H1 (cell line): ENCODE measurements at regions not wholly inside any gene's neighbourhood (a gene's known extent, or its start where the extent isn't known, plus 50 kb on each side); places are given as distances from the start of the nearest gene placed in this dataset.
"Not testable (repeated sequence)": the region's sequence is repeated elsewhere in the genome, so short reads cannot be mapped to it uniquely, and the experiment has no call there.

Experiments
- CTCF ChIA-PET: fragments of 300-600 bp; sonication (Branson Sonifier 250); formaldehyde crosslinking; loops from one replicate; lab custom pipeline; 2021; ENCODE audit not compliant: partially characterized antibody; lab: Charles Lee
- POLR2A ChIA-PET: fragments of 300-600 bp; sonication (Branson Sonifier 250); formaldehyde crosslinking; loops from one replicate; lab custom pipeline; 2021; ENCODE audit warnings: inconsistent platforms; ENCODE audit not compliant: partially characterized antibody; lab: Charles Lee
- DNase-seq, 2 experiments: peaks; one replicate each; pipeline versions ENCODE4 v3.0.0 to v3.0.0-alpha.2; 2010 to 2022; ENCODE audit warnings: low spot score in 2 of 2, low read depth in 1 of 2, mixed read lengths in 1 of 2
- FAIRE-seq: peaks from 2 replicates; lab custom pipeline; 2011; peaks lifted over from hg19 to GRCh38; lab: Jason Lieb, UNC
- H2AFZ ChIP-seq: 2 replicates; pipeline ENCODE4 v1.8.1; 2012; ENCODE audit warnings: low read length, inconsistent platforms
- H2AK5ac ChIP-seq: 2 replicates; pipeline ENCODE4 v1.6.1; 2013; ENCODE audit warnings: low read depth, low read length
- H2BK120ac ChIP-seq: replicated peaks from 2 replicates; pipeline ENCODE3; 2013; ENCODE audit warnings: low read depth, low read length, inconsistent platforms
- H2BK12ac ChIP-seq: 2 replicates; pipeline ENCODE4 v1.6.1; 2013; ENCODE audit warnings: low read depth, low read length
- H2BK15ac ChIP-seq: 2 replicates; pipeline ENCODE4 v1.6.1; 2013; ENCODE audit warnings: low read length
- H2BK20ac ChIP-seq: 2 replicates; pipeline ENCODE4 v1.6.1; 2013; ENCODE audit warnings: low read length
- H2BK5ac ChIP-seq: 2 replicates; pipeline ENCODE4 v1.6.1; 2013; ENCODE audit warnings: low read depth, low read length
- H3K14ac ChIP-seq: 2 replicates; pipeline ENCODE4 v1.6.1; 2013; ENCODE audit warnings: inconsistent platforms; ENCODE audit not compliant: insufficient read length
- H3K18ac ChIP-seq: 2 replicates; pipeline ENCODE4 v1.6.1; 2013; ENCODE audit warnings: low read length; ENCODE audit errors: extremely low read depth
- H3K23ac ChIP-seq: 2 replicates; pipeline ENCODE4 v1.6.1; 2013; ENCODE audit warnings: inconsistent platforms; ENCODE audit not compliant: insufficient read length
- H3K23me2 ChIP-seq: 2 replicates; pipeline ENCODE4 v1.6.1; 2013; ENCODE audit warnings: low read depth, low read length
- H3K27ac ChIP-seq: 2 replicates; pipeline ENCODE4 v1.6.1; 2011; ENCODE audit warnings: low read depth, low read length, inconsistent platforms
- H3K27me3 ChIP-seq, 4 experiments: replicated peaks in 1 of 4; 1 replicate in 1 of 4; 2 replicates in 3 of 4; pipeline versions ENCODE4 v1.6.1 to v1.8.1; 2011 to 2013; ENCODE audit warnings: low read length in 3 of 4, mild to moderate bottlenecking in 3 of 4, inconsistent platforms in 2 of 4, mixed read lengths in 2 of 4, moderate library complexity in 1 of 4; ENCODE audit not compliant: control insufficient read depth in 3 of 4, insufficient read depth in 3 of 4; ENCODE audit errors: extremely low read depth in 1 of 4
- H3K36me3 ChIP-seq, 4 experiments: 2 replicates each; pipeline versions ENCODE4 v1.6.1 to v1.8.1; 2011 to 2013; ENCODE audit warnings: mild to moderate bottlenecking in 4 of 4, low read length in 3 of 4, moderate library complexity in 2 of 4, control low read depth in 1 of 4, inconsistent platforms in 1 of 4; ENCODE audit not compliant: insufficient read depth in 4 of 4, control insufficient read depth in 2 of 4
- H3K4ac ChIP-seq: replicated peaks from 2 replicates; pipeline ENCODE3; 2013; ENCODE audit warnings: low read length, low read depth, mixed read lengths, inconsistent platforms; ENCODE audit not compliant: insufficient read length
- H3K4me1 ChIP-seq, 4 experiments: replicated peaks in 1 of 4; 1 replicate in 1 of 4; 2 replicates in 3 of 4; pipeline versions ENCODE4 v1.6.1 to v1.8.1; 2011 to 2013; ENCODE audit warnings: low read length in 3 of 4, inconsistent platforms in 2 of 4, mixed read lengths in 1 of 4; ENCODE audit not compliant: insufficient read depth in 4 of 4, control insufficient read depth in 3 of 4
- H3K4me2 ChIP-seq, 2 experiments: 2 replicates each; pipeline versions ENCODE4 v1.6.1 to v1.8.1; 2011 to 2013; ENCODE audit warnings: low read depth in 2 of 2, low read length in 2 of 2, control low read depth in 1 of 2, inconsistent platforms in 1 of 2, mild to moderate bottlenecking in 1 of 2; ENCODE audit not compliant: insufficient read depth in 1 of 2
- H3K4me3 ChIP-seq, 4 experiments: fragments of 200-600, 300-600 bp in 1 of 4; sonication (generic), shearing (Covaris generic), sonication (Bioruptor Twin) in 1 of 4; 2 replicates each; pipeline versions ENCODE4 v1.5.1 to v1.8.1; 2011 to 2016; ENCODE audit warnings: low read length in 4 of 4, low read depth in 3 of 4, control low read depth in 2 of 4, inconsistent platforms in 2 of 4, mild to moderate bottlenecking in 2 of 4, mixed read lengths in 1 of 4, moderate library complexity in 1 of 4; ENCODE audit not compliant: insufficient read depth in 2 of 4; ENCODE audit errors: extremely low read depth in 1 of 4
- H3K56ac ChIP-seq: replicated peaks from 2 replicates; pipeline ENCODE3; 2013; ENCODE audit warnings: low read depth, mild to moderate bottlenecking, mixed read lengths, low read length, inconsistent platforms; ENCODE audit not compliant: insufficient read length
- H3K79me1 ChIP-seq: 2 replicates; pipeline ENCODE4 v1.6.1; 2013; ENCODE audit warnings: low read depth, low read length, control low read depth
- H3K79me2 ChIP-seq, 2 experiments: 2 replicates each; pipeline versions ENCODE4 v1.6.1 to v1.8.1; 2012 to 2013; ENCODE audit warnings: low read length in 2 of 2, mild to moderate bottlenecking in 2 of 2, inconsistent platforms in 1 of 2; ENCODE audit not compliant: insufficient read depth in 2 of 2, control insufficient read depth in 1 of 2
- H3K9ac ChIP-seq, 4 experiments: replicated peaks in 1 of 4; 1 replicate in 1 of 4; 2 replicates in 3 of 4; pipeline versions ENCODE4 v1.6.1 to v1.8.1; 2011 to 2013; ENCODE audit warnings: low read depth in 3 of 4, low read length in 3 of 4, control low read depth in 2 of 4, mild to moderate bottlenecking in 2 of 4, moderate library complexity in 2 of 4, inconsistent platforms in 1 of 4; ENCODE audit errors: extremely low read depth in 1 of 4
- H3K9me3 ChIP-seq, 2 experiments: 2 replicates each; pipeline versions ENCODE4 v1.6.1 to v1.8.1; 2012 to 2013; ENCODE audit warnings: mild to moderate bottlenecking in 2 of 2, moderate library complexity in 2 of 2, control low read depth in 1 of 2, inconsistent platforms in 1 of 2, low read depth in 1 of 2, low read length in 1 of 2, mixed read lengths in 1 of 2; ENCODE audit not compliant: insufficient read depth in 2 of 2
- H4K20me1 ChIP-seq, 2 experiments: replicated peaks in 1 of 2; 2 replicates each; pipeline versions ENCODE3 to v1.8.1; 2011 to 2013; ENCODE audit warnings: inconsistent platforms in 2 of 2, low read length in 2 of 2, mild to moderate bottlenecking in 1 of 2; ENCODE audit not compliant: insufficient read depth in 2 of 2, control insufficient read depth in 1 of 2
- H4K5ac ChIP-seq: 2 replicates; pipeline ENCODE4 v1.6.1; 2013; ENCODE audit warnings: low read length, low read depth, mixed read lengths, inconsistent platforms; ENCODE audit not compliant: insufficient read length
- H4K8ac ChIP-seq: 2 replicates; pipeline ENCODE4 v1.8.0; 2013; ENCODE audit warnings: mild to moderate bottlenecking, moderate library complexity, low read length, inconsistent platforms; ENCODE audit not compliant: insufficient read depth; ENCODE audit errors: extremely low read depth
- H4K91ac ChIP-seq: replicated peaks from 2 replicates; pipeline ENCODE3; 2013; ENCODE audit warnings: low read length, mixed read lengths, inconsistent platforms; ENCODE audit not compliant: insufficient read length
- WGBS, 2 experiments: shearing (Covaris generic) in 1 of 2; methylation state at CpG; one replicate each; pipeline versions ENCODE4 v1.1.6 to v1.1.7; 2013 to 2015; ENCODE audit warnings: low lambda C conversion rate in 2 of 2, mixed read lengths in 2 of 2, inconsistent platforms in 1 of 2, low coverage in 1 of 2, missing lambda C conversion rate in 1 of 2; ENCODE audit not compliant: insufficient replicate concordance in 2 of 2, insufficient coverage in 1 of 2, insufficient read length in 1 of 2; ENCODE audit errors: extremely low coverage in 1 of 2, missing lambda C conversion rate in 1 of 2; 5-methylcytosine and 5-hydroxymethylcytosine counted together

DNA sequence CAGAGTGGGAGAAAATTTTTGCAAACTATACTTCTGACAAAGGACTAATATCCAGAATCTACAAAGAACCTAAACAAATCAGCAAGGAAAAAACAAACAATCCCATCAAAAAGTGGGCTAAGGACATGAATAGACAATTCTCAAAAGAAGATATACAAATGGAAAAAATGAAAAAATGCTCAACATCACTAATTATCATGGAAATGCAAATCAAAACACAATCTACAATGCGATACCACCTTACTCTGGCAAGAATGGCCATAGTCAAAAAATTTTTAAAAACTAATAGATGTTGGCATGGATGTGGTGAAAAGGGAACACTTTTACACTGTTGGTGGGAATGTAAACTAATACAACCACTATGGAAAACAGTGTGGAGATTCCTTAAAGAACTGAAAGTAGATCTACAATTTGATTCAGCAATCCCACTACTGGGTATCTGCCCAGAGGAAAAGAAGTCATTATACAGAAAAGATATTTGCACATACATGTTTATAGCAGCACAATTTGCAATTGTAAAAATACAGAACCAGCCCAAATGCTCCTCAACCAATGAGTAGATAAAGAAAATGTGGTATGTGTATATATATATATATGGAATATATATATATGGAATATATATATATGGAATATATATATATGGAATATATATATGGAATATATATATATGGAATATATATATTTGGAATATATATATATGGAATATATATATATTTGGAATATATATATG is 141.2 kb upstream of the P2RY1 start:
- H3K4me1 ChIP-seq, H2BK12ac ChIP-seq, DNase-seq, H4K8ac ChIP-seq, FAIRE-seq, H3K9me3 ChIP-seq, H3K9ac ChIP-seq, H2AFZ ChIP-seq, POLR2A ChIA-PET, H3K14ac ChIP-seq, H3K79me1 ChIP-seq, H4K5ac ChIP-seq, H4K20me1 ChIP-seq, H3K56ac ChIP-seq, H3K27me3 ChIP-seq, H2BK20ac ChIP-seq, H3K79me2 ChIP-seq, CTCF ChIA-PET, H3K4ac ChIP-seq, H3K36me3 ChIP-seq, H3K27ac ChIP-seq, H3K4me3 ChIP-seq, H2BK5ac ChIP-seq, H2BK120ac ChIP-seq, H2BK15ac ChIP-seq, H3K4me2 ChIP-seq, H4K91ac ChIP-seq, H3K23ac ChIP-seq, H3K23me2 ChIP-seq, H3K18ac ChIP-seq, H2AK5ac ChIP-seq: not testable (repeated sequence)
- 94% methylated on average over 1 of the region's 1 CpG; no CpG with 5 or more reads in 1 of the 2 experiments for WGBS, 2 experiments
